Stimulated activated naive CD8-positive, alpha-beta T cell treated with anti-CD3 and anti-CD28 coated beads, Interleukin-15, Interleukin-2, amounts not matched to agents 100 ng/mL and 50 ng/mL, for 24 hours (primary cell): ENCODE measurements at regions not wholly inside any gene's neighbourhood (a gene's known extent, or its start where the extent isn't known, plus 50 kb on each side); places are given as distances from the start of the nearest gene placed in this dataset.

Source experiments
- H3K27ac Mint-ChIP-seq: one replicate; pipeline ENCODE4 v1.8.0; 2021; ENCODE audit warnings: mild to moderate bottlenecking, mixed read lengths
- H3K27me3 Mint-ChIP-seq: one replicate; pipeline ENCODE4 v1.8.0; 2021; ENCODE audit warnings: mixed read lengths
- H3K36me3 Mint-ChIP-seq: one replicate; pipeline ENCODE4 v1.8.0; 2021; ENCODE audit warnings: low read depth, mixed read lengths
- H3K4me1 Mint-ChIP-seq: one replicate; pipeline ENCODE4 v1.8.0; 2021; ENCODE audit warnings: low read depth, mixed read lengths
- H3K4me3 Mint-ChIP-seq: one replicate; pipeline ENCODE4 v1.8.0; 2021; ENCODE audit warnings: mild to moderate bottlenecking, mixed read lengths
- H3K9me3 Mint-ChIP-seq: one replicate; pipeline ENCODE4 v1.8.0; 2021; ENCODE audit warnings: mixed read lengths

DNA sequence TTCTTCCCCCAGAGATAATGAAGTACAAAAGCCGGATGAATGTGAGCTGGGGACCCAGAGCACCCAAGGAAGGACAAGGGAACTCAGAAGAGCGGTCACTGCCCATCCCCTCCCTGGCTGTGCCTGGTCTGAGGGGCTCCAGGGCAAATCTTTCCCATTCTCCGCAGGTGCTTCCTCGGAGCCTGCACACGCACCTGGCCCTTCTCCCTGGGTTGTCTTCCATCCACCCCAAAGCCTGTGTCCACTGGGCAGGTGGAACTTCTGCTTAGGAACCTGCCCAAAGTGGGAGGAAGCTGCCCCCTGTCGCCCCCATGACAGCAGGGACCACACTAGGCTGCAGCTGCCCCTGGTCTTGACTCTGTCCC, 121.0 kb upstream of the FGF3 start:
- no peaks in the 10 kb centered on the region for H3K4me1 Mint-ChIP-seq
- peaks cover 15% of the 10 kb centered on the region for H3K27me3 Mint-ChIP-seq
- H3K9me3 Mint-ChIP-seq: no peaks in the 10 kb centered on the region
- H3K4me3 Mint-ChIP-seq: no peak overlapping the region
- H3K27ac Mint-ChIP-seq: no peak overlapping the region
- no peaks in the 10 kb centered on the region for H3K36me3 Mint-ChIP-seq

DNA sequence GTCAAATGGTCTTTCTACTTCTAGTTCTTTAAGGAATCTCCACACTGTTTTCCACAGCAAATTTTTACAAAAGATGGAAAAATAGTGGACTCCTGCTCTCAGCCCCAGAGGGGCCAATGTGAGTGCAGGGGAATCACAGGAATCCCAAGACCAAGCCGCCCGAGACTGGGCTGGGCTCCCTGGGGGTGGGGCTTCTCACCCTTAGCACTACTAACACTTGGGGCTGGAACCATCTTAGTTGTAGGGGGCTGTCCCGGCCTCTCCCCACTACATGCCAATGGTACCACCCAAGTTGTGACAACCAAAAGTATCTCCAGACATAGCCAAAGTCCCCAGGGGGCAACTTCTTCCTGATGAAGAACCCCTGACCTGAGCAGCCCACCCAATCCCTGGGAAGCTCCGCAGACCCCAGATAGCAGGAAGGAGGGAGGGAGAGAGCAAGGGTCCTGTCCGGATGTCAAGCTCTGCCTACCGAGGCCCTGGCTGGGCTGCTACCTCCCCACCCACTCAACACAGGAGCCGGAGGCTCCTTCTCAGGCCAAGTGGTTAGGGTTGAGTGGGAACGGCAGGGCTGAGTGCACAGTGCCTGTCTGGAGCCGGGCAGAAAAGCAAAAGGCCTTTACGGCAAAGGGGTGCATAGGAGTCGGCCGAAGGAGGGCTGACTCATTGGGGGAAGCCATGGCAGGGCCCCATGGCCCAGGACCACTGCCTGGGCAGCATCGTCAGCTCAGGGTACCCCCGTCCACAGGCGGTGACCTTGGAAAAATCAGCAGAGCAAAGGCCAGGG, 122.5 kb upstream of the FGF3 start:
- Mint-ChIP-seq H3K27me3 (peaks cover 15% of the 10 kb centered on the region), H3K36me3 (no peaks in the 10 kb centered on the region), H3K4me3 (no peak overlapping the region), H3K4me1 (no peaks in the 10 kb centered on the region), H3K27ac (no peak overlapping the region), H3K9me3 (no peaks in the 10 kb centered on the region)

DNA sequence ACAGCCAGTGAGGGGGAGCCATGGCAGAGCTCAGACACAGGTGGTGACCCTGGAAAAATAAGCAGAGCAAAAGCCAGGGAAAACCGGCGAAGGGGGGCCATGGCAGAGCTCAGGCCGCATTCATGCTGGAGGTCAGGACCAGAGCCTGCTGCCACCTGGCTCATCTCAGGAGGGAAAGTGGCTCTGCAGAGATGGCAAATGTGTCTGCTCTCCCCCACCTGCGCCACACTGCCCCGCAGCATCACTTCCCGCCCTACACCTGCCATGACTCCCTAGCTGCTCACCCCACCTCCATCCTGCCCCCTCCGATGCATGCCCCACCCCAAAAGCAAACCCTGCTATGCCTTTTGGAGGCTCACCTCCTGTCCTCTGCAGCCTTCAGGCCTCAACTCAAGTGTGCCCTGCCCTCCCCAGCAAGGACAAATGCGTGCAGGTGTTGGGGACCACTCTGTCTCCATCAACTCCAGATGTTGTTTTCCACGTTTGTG, 123.2 kb upstream of the FGF3 start:
- Mint-ChIP-seq H3K4me3 (no peak overlapping the region), H3K4me1 (no peaks in the 10 kb centered on the region), H3K27me3 (peaks cover 15% of the 10 kb centered on the region), H3K36me3 (no peaks in the 10 kb centered on the region), H3K9me3 (no peaks in the 10 kb centered on the region), H3K27ac (no peak overlapping the region)

DNA sequence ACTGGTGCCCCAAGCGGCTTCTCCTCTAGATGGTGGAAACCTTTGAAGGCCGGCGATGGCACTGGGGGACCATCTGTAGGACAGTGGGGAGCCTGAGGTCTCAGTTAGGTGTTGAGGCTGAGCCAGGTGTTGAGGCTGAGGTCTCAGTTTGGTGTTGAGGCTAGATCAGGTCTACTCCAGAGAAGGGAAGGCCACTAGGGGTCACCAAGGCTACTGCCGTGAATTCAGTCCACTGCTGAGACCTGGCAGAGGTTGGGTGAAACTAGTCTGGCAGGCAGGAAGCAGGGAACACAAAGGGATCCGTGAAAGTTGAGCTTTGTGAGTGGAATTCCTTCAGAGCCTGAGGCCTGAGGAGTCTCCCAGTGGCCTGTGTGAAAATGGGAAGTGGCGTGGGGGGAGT, 123.8 kb upstream of the FGF3 start:
- H3K4me1 Mint-ChIP-seq: no peaks in the 10 kb centered on the region
- H3K36me3 Mint-ChIP-seq: no peaks in the 10 kb centered on the region
- no peaks in the 10 kb centered on the region for H3K9me3 Mint-ChIP-seq
- no peak overlapping the region for H3K4me3 Mint-ChIP-seq
- no peak overlapping the region for H3K27ac Mint-ChIP-seq
- peaks cover 15% of the 10 kb centered on the region for H3K27me3 Mint-ChIP-seq

DNA sequence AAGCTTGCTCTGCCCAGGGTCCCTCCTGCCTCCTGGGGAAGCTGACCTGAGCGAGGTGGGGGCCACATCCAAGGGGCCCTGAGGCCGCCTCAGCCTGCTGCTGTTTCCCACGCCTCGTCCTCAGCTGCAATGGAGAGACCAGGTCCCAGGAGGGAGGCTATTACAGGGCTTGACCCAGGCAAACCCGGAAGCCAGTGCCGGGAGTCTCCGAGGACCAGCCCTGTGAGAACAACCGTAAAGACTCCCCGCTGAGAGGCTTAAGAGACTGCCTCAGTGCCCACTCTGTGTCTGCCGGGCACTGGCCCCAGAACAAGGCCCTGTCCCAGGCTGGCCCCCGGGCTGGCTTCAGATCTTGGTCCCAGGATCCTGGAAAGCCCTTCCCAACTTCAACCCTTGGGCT, 124.3 kb upstream of the FGF3 start:
- H3K27me3 Mint-ChIP-seq: peaks cover 15% of the 10 kb centered on the region
- no peaks in the 10 kb centered on the region for H3K36me3 Mint-ChIP-seq
- no peak overlapping the region for H3K4me3 Mint-ChIP-seq
- no peak overlapping the region for H3K27ac Mint-ChIP-seq
- H3K9me3 Mint-ChIP-seq: no peaks in the 10 kb centered on the region
- H3K4me1 Mint-ChIP-seq: no peaks in the 10 kb centered on the region

DNA sequence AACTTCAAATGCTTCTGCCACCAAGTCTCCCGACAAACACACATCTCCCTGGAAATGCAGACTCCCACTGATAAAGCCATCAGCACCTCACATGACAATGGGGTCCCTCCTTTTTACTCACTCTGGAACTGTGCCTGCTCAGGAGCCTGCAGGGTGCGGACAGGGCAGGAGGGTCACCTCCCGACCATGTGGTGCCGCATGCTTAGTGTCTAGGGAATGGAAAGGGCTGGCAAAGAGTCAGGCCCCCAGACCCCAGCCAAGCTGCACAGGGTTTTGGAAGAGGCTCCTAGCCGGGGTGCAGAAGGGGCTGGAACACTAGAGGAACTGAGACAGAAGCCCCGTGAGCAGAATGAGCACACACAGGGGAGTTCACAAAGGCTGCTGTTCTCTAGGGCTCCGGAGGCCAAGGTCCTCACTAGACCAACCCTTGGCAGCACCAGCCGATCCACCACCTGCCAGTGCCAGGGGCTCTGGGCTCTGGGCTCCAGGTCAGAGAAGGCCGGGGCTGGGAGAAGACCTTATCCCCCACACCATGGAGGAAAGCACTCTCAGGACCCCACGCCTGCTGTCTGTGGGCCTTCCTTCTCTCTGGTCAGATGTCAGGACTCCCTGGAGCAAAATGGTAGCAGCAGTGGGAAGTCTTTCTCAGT, 125.1 kb upstream of the FGF3 start:
- H3K4me1 Mint-ChIP-seq: no peaks in the 10 kb centered on the region
- peaks cover 15% of the 10 kb centered on the region for H3K27me3 Mint-ChIP-seq
- H3K36me3 Mint-ChIP-seq: no peaks in the 10 kb centered on the region
- no peaks in the 10 kb centered on the region for H3K9me3 Mint-ChIP-seq
- no peak overlapping the region for H3K27ac Mint-ChIP-seq
- H3K4me3 Mint-ChIP-seq: no peak overlapping the region

DNA sequence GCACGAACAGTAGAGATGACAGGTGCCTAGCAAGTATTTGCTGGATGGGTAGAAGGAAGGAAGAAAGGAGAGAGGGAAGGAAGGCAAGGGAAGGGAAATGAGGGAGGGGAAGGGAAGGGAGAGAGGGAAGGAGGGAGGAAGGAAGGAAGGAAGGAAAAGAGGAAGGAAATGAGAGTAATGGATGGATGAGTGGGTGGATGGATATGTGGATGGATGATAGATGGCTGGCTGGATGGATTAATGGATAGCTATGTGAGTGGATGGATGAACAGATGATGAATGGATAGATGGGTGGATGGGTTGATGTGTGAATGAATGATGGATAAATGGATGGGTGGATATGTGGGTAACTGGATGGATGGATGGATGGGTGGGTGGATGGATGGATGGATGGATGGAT, 125.9 kb upstream of the FGF3 start:
- Mint-ChIP-seq H3K4me1 (no peaks in the 10 kb centered on the region), H3K27me3 (peaks cover 15% of the 10 kb centered on the region), H3K27ac (no peak overlapping the region), H3K36me3 (no peaks in the 10 kb centered on the region), H3K4me3 (no peak overlapping the region), H3K9me3 (no peaks in the 10 kb centered on the region)

DNA sequence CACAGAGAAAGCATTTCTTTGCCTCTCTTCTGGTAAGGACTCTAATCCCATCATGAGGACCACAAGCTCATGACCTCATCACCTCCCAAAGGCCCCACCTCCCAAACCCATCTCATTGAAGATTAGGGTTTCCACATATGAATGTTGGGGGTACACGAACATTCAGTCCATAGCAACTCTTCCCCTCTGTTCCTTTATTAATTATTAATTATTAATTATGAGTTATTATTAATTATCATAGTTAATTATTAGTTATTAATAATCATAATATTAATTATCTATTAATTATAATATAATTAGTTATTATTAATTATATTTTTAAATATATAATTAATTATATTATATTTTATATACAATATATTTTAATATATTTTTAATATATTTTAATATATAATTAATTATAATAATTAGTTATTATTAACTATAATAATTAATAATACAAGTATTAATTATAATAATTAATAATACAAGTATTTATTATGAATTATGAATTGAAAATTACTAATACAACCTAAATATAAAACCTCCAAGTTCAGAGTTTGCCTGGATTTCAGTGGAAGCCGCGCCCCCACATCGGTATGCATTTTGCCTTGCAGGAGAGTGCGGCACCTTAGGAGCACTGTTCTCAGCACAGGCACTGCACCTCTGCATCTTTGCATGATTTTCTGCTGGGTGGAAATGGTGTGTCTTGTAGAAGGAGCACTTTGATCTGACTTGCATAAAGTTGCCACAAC, 128.0 kb upstream of the FGF3 start:
- Mint-ChIP-seq H3K4me1 (no peaks in the 10 kb centered on the region), H3K27ac (no peak overlapping the region), H3K4me3 (no peak overlapping the region), H3K36me3 (no peaks in the 10 kb centered on the region), H3K27me3 (peaks cover 4% of the 10 kb centered on the region), H3K9me3 (no peaks in the 10 kb centered on the region)

DNA sequence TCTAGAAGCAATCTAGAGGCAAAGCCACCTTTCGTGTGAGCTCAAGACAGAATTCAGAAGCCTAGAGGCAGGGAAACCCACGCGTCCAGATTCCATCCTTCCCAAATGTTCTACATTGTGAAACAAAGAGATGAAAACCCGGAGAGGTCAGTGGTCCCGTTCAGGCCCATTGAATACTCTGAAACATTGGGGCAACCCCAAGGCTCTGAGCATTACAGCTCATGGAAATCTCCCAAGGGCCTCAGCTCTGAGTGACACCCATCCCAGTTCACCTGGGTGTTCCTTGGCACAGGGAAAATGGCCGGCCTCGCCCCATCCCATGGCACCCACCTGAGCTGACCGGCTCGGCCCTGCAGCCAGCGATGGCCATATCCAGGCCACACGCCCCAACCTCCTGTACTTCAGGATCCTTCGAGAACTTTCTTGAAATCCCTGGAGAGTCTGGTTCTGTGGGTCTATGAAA, 128.6 kb upstream of the FGF3 start:
- H3K27me3 Mint-ChIP-seq: no peaks in the 10 kb centered on the region
- no peak overlapping the region for H3K4me3 Mint-ChIP-seq
- no peak overlapping the region for H3K27ac Mint-ChIP-seq
- H3K36me3 Mint-ChIP-seq: no peaks in the 10 kb centered on the region
- H3K4me1 Mint-ChIP-seq: no peaks in the 10 kb centered on the region
- H3K9me3 Mint-ChIP-seq: no peaks in the 10 kb centered on the region

DNA sequence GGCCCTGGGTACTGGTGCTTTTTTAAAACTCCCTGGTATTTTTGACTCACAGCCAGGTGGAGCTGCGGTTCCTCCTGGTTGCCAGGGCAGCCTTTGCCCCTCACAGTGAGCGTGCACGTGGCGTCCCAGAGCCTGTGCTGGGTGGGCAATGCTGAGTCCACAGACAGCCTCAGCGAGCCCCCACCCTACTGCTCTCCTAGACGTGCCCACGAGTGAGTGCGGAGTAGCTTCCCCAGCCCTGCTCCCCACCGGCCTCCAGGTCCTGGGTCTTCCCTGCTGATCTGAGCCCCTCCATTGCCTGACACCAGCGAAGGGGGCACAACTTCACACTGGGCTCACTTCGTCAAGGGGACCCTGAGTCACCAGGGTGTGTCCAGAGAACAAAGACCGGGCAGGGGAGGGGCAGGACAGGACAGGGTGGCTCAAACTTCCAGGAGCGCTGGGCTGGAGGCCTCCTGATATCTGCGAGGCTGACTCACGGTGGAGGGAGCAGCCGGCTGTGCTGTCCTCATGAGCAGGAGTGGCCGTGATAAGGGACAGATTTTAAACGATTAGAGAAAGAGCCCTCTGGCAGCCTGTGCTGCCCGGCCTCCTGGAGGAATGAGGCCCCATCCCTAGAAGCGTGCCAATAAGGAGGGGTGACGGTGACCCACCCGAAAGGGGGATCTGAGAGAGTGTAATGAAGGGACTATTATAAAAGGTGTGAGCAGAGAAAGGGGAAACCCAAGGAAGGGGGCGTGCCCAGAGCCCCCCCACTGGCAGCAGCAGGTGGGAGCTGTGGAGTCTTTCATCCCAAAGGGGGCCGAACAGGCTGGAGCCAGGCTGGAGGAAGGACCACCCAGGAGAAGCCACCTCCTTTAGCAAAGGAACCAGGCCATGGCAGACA, 129.3 kb upstream of the FGF3 start:
- Mint-ChIP-seq H3K36me3 (no peaks in the 10 kb centered on the region), H3K4me1 (no peaks in the 10 kb centered on the region), H3K27me3 (no peaks in the 10 kb centered on the region), H3K27ac (no peak overlapping the region), H3K4me3 (no peak overlapping the region), H3K9me3 (no peaks in the 10 kb centered on the region)

DNA sequence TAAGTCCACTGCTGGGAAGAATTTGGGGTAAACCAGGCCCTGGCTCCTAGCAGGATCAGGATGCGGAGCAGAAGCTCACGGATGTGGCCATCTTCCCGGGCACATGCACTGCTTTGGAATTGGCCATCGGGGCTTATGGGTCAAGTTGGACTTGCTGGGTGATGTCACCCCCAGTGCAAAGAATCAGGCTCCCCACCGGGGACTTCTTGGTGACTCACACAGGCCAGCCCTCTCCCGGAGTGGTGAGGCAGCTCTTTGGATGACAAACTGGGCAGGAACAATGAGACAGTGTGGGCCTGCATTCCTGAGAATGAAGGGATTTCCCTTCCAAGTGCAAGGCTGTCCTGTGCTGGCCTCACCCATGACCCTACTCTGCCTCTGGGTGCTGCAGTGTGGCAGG, 128.8 kb upstream of the ANO1 start:
- no peak overlapping the region for H3K4me3 Mint-ChIP-seq
- H3K9me3 Mint-ChIP-seq: no peaks in the 10 kb centered on the region
- H3K4me1 Mint-ChIP-seq: no peaks in the 10 kb centered on the region
- H3K36me3 Mint-ChIP-seq: no peaks in the 10 kb centered on the region
- H3K27ac Mint-ChIP-seq: no peak overlapping the region
- no peaks in the 10 kb centered on the region for H3K27me3 Mint-ChIP-seq

DNA sequence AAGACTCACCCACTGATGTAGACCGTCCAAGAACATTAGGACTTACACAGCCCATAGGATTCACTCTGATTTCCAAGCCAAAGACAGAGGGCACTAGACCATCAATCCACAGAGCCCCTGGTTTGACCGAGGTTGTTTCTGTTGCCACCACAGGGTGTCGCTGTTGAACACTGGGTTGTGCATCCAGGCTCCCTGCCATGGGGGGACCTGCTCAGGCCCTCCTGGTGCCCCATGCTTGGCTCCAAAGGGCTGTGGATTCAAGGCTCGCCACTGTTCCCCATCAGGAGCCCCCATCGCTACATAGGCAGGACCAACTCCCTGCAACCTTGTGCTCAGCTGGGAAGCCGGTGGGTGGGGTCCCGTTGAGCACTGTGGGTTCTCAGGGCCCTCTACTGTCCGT, 128.0 kb upstream of the ANO1 start:
- H3K27ac Mint-ChIP-seq: no peak overlapping the region
- no peaks in the 10 kb centered on the region for H3K27me3 Mint-ChIP-seq
- no peaks in the 10 kb centered on the region for H3K9me3 Mint-ChIP-seq
- H3K36me3 Mint-ChIP-seq: no peaks in the 10 kb centered on the region
- H3K4me1 Mint-ChIP-seq: no peaks in the 10 kb centered on the region
- no peak overlapping the region for H3K4me3 Mint-ChIP-seq

DNA sequence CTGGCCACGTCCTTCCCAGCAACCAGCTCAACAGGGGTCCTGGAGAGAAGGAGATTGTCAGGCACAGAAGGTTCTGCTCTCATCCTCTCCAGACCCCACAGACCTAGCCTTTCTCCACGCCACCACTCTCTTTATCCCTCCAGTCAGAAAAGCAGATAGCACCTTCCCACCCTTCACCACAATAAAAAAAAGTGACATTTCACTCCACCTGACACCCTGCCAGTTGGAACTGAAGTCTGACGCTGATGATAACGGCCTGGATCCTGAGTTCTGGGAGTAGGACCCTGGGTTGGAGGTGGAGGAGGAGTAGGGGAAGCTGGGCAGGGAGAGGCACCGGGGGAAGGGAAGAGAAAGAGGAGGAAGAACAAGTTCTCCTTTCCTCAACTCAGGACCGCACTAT, 127.5 kb upstream of the ANO1 start:
- Mint-ChIP-seq H3K4me3 (no peak overlapping the region), H3K27me3 (no peaks in the 10 kb centered on the region), H3K27ac (no peak overlapping the region), H3K4me1 (no peaks in the 10 kb centered on the region), H3K36me3 (no peaks in the 10 kb centered on the region), H3K9me3 (no peaks in the 10 kb centered on the region)

DNA sequence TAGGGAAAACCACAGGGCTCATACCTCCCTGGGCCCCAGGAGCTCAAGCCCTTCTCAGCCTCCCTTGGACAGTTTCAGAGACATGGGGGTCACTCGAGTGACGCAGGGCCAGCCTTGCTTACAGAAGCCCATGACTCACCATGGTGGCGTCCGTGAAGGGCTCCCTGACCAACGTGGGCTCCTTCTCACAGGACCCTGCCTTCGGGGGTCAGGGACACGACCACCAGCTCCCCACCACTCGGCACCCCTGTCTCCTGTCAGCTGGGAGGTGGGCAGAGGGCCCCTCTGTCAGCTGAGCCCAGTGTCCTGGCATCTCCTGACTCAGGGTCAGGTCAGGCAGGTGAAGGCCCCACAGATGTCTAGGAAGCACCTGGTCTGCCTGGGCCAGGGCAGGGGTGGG, 126.3 kb upstream of the ANO1 start:
- Mint-ChIP-seq H3K9me3 (no peaks in the 10 kb centered on the region), H3K27ac (no peak overlapping the region), H3K27me3 (no peaks in the 10 kb centered on the region), H3K4me3 (no peak overlapping the region), H3K36me3 (no peaks in the 10 kb centered on the region), H3K4me1 (no peaks in the 10 kb centered on the region)
